GM19023 (cell line): ENCODE measurements at regions not wholly inside any gene's neighbourhood (a gene's known extent, or its start where the extent isn't known, plus 50 kb on each side); places are given as distances from the start of the nearest gene placed in this dataset.

Experiments
- ATAC-seq: cut with Tn5 transposase; IDR thresholded peaks from one replicate; pipeline ENCODE4 v1.9.1; 2021; ENCODE audit warnings: mild to moderate bottlenecking, moderate library complexity; ENCODE audit not compliant: unreplicated experiment

DNA sequence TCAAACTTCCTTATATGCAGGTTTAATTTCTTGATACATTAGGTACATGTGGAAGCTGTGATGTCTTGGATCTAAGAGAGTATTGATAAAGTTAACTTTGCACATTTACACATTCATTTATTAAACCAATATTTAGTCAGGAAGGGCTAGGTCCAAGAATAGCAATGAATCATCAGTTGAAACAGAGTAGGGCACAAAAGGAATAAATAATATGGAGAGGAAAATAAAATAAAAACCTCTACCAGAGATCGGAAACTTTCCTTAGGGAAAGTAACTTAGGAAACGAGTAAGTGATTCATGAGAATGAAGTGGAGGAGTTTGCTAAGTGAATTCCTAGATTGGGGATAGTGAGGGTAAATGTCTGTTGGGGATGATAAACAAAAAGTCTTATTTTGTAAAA, 259.4 kb upstream of the DACH1 start:
- ATAC-seq: no peak

DNA sequence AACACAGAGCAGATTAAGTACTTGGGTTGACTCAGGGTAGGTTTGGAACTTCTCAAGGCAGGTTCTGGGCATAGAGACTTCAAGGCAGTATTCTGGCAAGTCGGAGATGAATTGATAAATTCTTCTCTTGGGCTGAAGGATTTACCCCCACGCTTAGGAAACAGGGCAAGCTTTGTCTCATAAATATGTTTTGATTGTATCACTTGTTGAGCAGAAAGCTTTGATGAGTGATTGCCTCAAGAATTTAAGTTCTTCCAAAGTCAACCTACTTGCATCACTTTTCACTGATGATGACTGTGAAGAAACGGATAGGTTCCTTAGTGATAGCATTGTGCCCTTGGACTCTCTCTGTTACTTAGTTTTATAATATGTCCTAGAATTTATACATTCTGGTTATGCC, 258.6 kb upstream of the DACH1 start:
- no peak for ATAC-seq

DNA sequence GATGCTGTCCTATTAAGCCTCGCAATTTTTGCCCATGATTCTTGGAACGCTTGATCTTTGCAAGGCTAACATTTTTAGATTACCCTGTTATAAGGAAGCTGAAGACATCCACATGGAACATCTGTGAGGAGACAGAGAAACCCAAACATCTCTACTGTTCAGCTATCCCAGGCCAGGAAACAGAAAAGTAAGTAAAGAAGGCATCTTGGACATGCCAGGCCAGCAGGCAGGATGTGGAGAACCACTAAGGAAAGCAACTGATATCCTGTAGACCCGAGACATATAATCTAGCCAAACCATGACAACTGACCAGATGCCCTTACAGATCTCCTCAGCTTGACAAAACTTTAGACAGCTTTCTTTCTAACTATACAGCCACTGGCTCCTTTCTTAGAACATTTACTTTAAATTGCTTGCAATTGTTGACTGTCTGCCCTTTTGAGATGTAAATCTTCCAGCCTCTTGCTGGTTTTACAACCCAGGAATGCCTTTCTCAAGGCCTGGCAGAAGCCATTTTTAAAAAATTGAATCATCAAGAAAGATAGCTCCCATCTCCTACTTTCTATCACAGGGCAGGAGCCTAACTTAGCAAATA, 255.8 kb upstream of the DACH1 start:
- ATAC-seq: no peak

DNA sequence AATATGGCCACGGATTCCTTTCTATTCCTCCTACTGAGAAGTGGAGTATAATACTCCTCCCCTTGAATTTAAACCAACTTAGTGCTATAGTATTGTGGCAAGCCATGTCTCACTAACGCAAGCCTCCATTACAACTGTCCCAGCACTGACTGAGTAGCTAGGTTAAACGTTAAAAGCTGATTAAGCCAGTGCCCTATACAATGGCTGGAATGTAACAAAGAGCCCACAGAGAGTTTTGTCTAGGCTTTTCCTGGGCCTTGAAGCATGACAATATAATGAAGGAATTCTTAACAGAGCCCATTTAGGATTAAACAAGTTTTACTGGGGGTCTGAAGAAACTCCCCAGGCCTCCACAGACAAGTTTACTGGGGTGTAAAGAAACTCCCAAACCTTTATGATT, 254.5 kb upstream of the DACH1 start:
- no peak for ATAC-seq

DNA sequence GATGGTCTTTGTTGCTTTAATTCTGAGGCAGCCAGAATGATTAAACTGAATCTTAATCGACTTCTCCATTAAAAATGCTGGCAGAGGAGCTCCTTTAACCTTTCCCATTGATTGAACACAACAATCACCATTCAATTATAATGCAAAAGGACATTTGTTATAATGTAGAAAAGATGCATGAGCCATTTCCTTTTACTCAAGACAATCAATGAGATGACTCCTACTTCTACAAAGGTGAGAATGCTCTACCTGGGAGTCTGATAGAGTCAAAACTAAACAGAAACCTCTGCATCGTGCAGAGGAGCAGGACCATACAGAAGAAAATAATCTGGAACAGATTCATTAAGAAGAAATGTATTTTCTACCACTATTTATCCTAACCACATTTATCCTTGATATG, 253.6 kb upstream of the DACH1 start:
- no peak for ATAC-seq

DNA sequence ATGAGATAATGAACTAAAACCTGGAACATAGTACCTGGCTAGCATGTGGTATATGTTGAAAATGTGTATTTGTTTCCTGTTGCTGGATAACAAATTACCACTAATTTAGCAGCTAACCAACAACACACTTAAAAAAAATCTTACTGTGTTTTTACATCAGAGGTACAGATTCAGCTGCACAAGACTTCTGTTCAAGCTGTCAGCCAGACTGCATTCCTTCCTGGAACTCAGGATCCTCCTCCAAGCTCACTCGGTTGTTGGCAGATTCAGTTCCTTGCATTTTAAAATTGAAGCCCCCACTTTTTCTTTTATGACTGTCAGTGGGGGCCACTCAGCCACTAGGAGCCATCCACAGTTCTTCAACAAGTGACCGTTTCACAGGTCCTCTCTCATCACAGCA, 246.9 kb upstream of the DACH1 start:
- ATAC-seq: no peak

DNA sequence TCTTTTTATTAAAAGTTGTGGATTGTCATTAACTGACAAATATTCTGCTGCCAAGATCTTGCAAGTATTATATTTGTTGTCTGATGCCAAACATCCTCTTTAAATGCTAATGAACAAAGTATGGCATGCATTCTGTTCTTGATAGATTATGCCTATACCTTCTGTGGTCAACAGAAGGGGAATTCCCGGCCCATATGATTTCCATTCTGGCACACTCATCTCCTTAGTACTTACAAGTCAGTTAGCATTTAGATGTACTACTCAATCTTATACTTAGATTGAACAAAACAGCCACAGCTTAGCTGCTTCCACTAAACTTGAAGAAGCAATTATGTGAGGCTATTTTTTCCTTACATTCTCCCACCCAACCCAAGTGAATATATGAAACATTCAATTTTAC, 246.1 kb upstream of the DACH1 start:
- no peak for ATAC-seq

DNA sequence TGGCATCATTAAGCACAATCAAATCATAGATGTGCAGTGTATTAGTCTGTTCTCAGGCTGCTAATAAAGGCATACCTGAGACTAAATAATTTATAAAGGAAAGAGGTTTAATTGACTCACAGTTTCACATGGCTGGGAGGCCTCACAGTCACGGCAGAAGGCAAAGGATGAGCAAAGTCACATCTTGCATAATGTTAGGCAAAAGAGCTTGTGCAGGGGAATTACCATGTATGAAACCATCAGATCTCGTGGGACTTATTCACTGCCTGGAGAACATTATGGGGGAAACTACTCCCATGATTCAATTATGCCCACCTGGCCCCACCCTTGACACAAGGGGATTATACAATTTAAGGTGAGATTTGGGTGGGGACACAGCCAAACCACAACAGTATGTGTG, 245.2 kb upstream of the DACH1 start:
- no peak for ATAC-seq

DNA sequence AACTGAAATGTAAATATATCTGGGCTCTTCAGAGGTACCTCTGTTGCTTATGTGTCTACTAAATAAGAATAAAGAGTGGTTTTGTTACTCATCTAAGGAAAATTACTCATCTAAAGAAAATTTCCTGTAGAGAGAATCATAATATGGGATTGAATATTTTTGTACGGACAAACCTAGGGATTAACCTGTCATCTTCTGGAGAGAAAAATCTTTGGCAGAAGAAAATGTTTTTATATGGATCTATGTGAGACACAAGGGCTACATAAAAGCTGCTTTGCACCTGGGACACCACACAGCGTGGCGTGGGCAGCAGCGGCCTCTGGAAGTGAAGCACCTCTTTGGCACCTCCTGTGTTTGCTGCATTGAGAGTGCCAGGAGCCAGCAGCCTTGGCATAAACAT, 242.9 kb upstream of the DACH1 start:
- no peak for ATAC-seq

DNA sequence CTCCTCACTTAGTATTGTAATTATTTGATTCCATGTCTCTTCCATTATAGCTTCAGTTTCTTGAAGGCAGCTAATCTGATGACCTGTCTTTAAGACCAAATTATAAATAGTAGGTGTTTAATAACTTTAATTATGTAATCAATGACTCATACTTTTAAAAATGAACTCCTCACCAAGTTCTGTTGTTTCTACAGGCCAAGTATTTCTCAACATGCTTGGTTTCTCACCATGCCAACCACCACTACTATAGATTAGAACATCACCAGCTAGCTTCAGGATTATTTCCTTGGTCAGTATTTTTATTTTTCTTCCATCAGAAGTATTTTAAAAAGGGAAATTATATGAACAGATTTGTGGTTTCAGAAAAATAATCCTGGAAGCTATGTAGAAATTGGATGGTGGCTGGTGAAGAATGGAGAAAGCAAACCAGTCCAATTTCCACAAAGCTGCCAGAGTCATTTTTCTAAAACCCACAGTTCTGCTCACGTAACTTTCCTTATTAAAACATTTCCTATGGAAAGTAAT, 237.7 kb upstream of the DACH1 start:
- no peak for ATAC-seq

DNA sequence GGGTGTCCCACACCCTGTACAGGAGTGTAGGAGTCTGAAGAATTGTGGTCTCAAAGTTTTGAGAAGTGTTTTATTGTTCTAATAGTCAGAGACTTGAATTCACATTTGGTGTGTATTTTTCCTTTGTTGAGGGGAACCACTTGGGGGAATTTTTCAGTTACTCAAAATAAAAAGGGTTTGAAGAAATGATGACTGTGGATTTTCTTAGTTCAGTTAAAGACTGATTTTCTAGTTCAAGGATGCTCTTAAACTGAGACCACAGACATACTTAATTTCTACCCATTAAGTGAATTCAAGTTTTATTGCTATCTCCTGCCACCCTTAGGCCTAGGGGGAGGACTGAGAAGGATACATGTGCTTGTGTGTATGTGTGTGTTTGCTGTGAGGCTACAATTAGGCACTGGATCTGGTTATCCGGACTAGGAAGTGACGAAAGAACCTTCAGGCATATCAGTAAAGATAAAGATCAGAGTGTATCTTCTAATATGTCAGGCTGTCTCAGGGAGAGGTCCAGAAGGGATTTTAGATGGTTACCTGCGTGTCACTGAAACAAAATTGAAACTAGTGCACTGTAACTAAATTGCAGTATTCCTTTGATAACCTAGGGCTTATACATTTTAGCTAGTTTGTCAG, 234.9 kb upstream of the DACH1 start:
- no peak for ATAC-seq

DNA sequence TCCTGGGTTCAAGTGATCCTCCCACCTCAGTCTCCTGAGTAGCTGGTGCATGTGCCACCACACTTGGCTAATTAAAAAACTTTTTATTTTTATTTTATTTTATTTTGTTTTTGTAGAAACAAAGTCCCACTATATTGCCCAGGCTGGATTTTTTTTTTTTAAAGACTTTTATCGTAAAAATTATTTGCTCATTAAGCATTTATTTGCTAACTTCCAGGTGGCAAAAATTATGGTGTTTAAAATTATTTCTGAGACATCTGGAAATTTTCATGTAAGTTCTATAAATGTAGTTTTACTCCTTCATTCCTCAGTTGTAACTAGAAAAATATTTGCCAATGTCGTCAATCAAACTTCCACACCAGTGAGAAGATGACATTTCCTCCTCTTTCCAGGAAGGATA, 233.3 kb upstream of the DACH1 start:
- no peak for ATAC-seq

DNA sequence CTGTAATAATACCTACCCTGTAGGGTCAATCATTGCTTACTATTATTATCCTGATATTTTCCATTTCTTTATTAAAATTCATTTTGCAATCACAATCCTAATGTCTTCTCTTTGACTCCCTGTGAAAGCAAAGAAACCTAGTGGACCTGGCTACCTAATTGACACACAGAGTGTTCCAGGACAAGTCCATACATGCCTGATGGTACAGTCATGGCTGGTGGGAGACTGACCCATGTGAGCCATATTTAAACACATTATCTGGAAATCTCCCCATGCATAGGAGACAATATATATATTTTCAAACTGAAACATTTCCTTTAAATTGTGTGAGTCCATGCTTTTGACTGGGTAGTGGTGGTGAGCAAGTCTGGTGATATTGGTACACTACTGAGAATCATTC, 230.6 kb upstream of the DACH1 start:
- ATAC-seq: no peak

DNA sequence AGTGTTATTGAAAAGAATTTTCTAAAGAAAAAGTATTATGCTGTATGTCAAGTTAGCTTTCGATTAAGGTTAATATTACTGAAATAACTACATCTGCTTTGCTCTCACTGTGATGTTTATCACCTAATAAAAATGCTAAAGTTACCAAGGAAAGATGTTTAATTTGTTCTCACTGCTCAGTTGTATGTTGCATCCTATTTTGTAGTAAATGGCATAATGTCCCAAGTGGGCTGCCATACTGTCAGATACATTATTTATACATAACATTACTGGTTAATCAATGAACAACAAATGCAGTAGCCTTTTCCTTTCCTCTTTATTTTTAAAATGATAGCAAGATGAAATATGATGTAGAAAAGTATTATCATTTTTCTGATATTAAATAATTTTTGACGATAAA, 226.3 kb upstream of the DACH1 start:
- ATAC-seq: no peak

DNA sequence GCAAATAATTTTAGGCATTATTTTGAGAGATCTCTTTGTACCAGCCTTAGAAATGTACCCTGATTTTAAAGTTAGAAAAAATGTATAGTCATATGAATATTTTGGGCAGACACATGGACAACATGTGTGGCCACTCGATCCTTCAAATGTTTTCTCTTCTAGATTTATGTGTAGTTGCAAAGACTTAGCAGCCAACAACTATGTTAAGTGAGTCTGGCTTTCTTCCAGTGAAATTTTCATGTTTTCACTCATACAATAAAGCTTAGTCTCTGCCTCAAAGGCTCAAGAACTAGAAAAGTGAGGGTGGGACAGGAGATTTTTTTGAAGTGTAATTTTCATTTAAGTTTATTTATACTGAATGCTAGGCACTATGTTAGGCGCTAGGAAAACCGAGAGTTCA, 207.7 kb upstream of the DACH1 start:
- ATAC-seq: no peak

DNA sequence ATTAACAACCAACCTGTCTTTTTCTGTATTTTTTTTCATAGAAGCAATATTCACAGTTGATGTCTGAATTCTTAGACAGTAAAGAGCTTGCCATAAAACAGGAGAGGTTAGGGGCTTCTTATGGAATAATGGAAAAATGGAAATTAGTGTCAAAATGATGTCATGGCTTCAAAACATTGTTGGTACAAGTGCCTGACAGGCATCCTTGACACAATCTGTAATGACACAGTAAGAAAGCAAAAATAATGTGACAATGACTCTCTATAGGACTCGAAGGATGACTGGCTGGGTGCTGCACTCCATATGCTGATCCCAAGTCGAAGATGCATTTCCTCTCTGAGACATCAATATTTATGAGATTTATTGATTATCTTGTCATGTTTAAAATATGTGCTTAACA, 205.3 kb upstream of the DACH1 start:
- ATAC-seq: no peak

DNA sequence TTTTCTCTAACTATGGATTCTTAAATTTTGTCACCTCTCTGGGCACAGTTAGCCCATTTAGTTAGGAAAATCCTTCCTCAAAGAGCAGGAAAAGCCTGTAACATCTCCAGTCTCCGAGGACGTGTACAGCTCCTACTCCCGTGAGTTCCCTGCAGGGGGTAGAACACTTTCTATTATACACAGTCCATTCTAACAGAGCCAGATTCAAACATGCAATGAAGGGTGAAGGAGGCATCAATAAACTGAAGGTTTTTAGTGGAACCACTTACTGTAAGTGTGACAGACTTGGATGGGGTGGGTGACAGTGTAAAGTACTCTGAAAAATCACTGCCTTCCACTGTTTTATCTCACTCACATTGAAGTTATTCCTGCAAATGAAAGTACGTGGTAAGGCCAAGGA, 204.7 kb upstream of the DACH1 start:
- no peak for ATAC-seq

DNA sequence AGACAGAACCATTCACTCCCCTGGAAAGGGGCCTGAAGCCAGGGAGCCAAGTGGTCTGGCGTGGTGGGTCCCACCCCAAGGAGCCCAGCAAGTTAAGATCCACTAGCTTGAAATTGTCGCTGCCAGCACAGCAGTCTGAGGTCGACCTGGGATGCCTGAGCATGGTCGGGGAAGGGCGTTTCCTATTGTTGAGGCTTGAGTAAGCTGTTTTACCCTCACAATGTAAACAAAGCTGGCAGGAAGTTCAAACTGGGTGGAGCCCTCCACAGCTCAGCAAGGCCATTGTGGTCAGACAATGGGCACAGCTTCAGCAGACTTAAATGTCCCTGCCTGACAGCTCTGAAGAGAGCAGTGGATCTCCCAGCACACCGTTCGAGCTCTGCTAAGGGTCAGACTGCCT, 195.6 kb upstream of the DACH1 start:
- no peak for ATAC-seq

DNA sequence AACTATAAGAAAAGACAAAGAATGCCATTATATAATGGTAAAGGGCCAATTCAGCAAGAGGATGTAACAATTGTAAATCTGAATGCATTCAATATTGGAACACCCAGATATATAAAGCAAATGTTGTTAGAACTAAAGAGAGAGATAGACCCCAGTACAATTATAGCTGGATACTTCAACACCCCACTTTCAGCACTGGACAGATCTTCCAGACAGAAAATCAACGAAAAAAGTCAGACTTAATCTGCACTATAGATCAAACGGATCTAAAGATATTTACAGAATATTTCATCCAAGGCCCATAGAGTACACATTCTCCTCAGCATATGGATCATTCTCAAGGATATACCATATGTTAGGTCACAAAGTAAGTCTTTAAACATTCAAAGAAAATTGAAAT, 194.6 kb upstream of the DACH1 start:
- ATAC-seq: no peak

DNA sequence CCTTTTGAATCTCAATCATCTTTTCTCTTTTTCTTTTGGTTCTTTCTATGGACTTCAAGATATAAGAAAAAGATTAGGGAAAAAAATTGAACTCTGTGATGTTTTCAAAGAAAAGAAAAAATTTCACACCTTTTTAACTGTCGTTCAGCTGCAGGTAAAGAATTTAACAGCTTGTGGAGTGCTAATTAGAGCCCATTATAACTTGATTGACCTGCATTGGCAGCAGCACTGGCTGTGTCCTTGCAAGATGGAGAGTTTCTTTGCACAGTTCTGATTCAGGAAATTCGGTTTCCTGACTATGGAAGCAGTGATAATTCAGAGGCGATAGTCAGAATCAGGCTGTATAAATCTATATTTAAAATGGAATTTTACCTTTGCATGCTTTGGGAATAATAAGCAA, 183.2 kb upstream of the DACH1 start:
- ATAC-seq: no peak

DNA sequence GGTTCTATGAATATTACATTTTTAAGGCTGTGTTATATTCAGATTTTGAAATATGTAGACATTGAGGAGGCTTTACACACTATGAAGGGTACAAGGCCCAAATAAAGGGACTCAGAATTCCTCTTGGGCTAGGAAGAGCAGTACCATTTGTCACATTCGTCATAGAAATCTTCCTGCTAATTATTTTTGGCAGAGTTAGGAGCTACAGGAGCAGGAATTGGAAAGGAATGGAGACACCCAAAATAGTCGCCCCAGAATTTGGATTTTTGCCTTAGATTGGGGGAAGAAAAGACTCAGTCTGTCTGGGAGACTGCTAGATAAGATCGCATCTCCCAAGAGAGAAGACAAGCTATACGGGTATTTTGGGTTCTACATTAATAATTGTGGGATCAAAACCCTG, 176.4 kb upstream of the DACH1 start:
- no peak for ATAC-seq

DNA sequence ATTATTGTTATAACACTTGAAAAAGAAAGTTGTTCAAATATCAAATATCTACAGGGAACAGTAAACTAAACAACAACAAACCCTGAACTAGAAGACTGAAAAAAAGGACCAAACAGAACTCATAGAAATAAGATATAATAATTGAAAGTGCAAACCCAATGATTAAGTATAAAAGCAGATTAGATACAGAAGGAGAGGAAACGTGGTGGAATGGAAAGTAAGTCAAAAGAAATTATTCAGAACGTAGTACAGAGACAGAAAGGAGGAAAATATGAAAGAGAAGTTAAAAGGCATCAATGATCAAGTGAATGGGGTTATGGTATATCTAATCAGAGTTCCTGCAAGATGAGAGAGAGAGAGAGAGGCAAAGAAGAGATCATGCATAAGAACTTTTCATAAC, 174.2 kb upstream of the DACH1 start:
- no peak for ATAC-seq

DNA sequence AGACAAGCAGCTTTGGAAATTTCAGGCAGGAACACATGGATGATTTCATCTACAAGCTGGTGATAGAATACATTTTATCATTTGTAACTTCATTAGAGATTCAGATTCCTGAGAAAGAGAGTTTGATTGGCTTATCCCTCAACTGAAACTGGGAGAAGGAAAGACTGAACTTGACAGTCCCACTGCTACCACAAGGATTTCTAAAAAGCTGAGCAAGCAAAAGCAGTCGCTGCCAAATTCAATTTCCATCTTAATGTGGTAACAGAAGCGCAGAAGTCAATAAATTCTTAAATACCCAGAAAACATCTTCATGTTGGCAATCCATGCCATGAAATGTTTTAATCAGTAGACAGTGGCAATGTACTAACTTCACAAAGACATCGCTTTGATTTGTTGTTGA, 172.1 kb upstream of the DACH1 start:
- ATAC-seq: no peak
